Suprapubic skin (tissue), 4 donors: ENCODE measurements at regions not wholly inside any gene's neighbourhood (a gene's known extent, or its start where the extent isn't known, plus 50 kb on each side); places are given as distances from the start of the nearest gene placed in this dataset.

Experiments used
- CTCF ChIP-seq, 2 donors: fragments of 200-600 bp in 1 of 2; fragments of 450-650 bp in 1 of 2; sonication (generic) in 1 of 2; IDR thresholded peaks; one replicate each; pipeline ENCODE4 v1.5.1; 2016 to 2019; ENCODE audit warnings: antibody characterized with exemption in 2 of 2, mild to moderate bottlenecking in 1 of 2, moderate library complexity in 1 of 2
- EP300 ChIP-seq: sonication (generic); formaldehyde crosslinking; IDR thresholded peaks from one replicate; pipeline ENCODE4 v1.6.1; 2017; ENCODE audit warnings: antibody characterized with exemption
- POLR2AphosphoS5 ChIP-seq, 3 donors: sonication (generic); formaldehyde crosslinking; IDR thresholded peaks; one replicate each; pipeline ENCODE4 v1.6.1; 2017; ENCODE audit warnings: antibody characterized with exemption in 3 of 3

- TF ChIP-seq EP300: no peak
- TF ChIP-seq CTCF (IDR thresholded peaks at IDR 0.05): no peak
- no peak for TF ChIP-seq POLR2AphosphoS5 (IDR thresholded peaks at IDR 0.05)
Observed at GRCh38 chr5:15354021-15354420, 146.0 kb upstream of the FBXL7 start.
